ENCODE measurements at regions not wholly inside any gene's neighbourhood (a gene's known extent, or its start where the extent isn't known, plus 50 kb on each side); places are given as distances from the start of the nearest gene placed in this dataset.

DNA sequence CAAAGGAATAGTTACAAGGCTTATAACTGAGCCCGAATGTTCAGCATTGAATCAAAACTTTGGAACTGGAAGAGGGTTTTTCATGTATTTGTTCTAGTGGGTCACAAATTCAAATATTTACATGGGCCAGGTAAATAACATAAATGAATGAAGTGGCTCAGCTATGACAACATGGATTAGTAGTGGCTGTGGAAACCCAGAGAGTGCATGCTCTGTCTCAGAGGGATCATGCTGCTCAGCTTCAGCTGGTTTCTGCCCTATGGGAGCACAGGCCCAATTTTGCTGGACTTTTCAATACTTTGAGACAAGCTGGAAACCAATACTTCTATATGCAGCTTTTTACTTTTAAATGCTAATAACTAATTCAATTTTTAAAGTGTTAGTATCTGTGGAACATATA lies 394.0 kb upstream of the TEX13C start:
- TF ChIP-seq, protein P1, sequence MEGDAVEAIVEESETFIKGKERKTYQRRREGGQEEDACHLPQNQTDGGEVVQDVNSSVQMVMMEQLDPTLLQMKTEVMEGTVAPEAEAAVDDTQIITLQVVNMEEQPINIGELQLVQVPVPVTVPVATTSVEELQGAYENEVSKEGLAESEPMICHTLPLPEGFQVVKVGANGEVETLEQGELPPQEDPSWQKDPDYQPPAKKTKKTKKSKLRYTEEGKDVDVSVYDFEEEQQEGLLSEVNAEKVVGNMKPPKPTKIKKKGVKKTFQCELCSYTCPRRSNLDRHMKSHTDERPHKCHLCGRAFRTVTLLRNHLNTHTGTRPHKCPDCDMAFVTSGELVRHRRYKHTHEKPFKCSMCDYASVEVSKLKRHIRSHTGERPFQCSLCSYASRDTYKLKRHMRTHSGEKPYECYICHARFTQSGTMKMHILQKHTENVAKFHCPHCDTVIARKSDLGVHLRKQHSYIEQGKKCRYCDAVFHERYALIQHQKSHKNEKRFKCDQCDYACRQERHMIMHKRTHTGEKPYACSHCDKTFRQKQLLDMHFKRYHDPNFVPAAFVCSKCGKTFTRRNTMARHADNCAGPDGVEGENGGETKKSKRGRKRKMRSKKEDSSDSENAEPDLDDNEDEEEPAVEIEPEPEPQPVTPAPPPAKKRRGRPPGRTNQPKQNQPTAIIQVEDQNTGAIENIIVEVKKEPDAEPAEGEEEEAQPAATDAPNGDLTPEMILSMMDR (IDR thresholded peaks at IDR 0.05), result no peak
- no peak for TF ChIP-seq POLR2A (IDR thresholded peaks at IDR 0.05)
